ENCODE measurements at regions not wholly inside any gene's neighbourhood (a gene's known extent, or its start where the extent isn't known, plus 50 kb on each side); places are given as distances from the start of the nearest gene placed in this dataset.

DNA sequence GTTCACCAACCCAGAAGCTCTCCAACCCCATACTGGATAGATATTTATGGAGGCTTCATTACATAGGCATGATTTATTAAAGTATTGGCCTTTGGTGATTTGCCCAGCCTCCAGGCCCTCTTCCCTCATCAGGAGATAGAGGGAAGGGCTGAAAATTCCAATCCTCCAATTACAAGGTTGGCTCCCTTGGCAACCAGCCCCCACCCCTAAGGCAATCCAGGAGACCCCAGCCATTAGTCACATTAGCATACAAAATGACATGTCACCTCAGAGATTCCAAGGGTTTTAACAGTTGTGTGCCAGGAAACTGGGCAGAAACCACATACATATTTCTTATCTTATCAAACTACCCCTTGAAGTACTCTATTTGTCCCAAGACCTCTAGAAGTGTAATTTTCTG is 210.0 kb downstream of the HINT1 start:
- H3K4me3 ChIP-seq (ENCODE audit: low read length), result no peak overlapping the region
- no peak overlapping the region for H3K4me2 ChIP-seq (ENCODE audit: low read length)
- H4K20me1 ChIP-seq (ENCODE audit: insufficient read depth, low read length), result no peaks in the 10 kb centered on the region
- H2AFZ ChIP-seq (ENCODE audit: low read depth, low read length), result no peak overlapping the region
- H3K4me1 ChIP-seq (ENCODE audit: low read length), result no peaks in the 10 kb centered on the region
- no peaks in the 10 kb centered on the region for H3K27me3 ChIP-seq (ENCODE audit: low read depth, low read length)
- no peaks in the 10 kb centered on the region for H3K9me3 ChIP-seq (ENCODE audit: insufficient read depth, low read length)
- no peaks in the 10 kb centered on the region for H3K79me2 ChIP-seq (ENCODE audit: low read length)
- H3K27ac ChIP-seq (ENCODE audit: low read length), result no peak overlapping the region
- H3K36me3 ChIP-seq (replicated peaks; ENCODE audit: low read depth, low read length), result no peaks in the 10 kb centered on the region
- H3K9ac ChIP-seq (ENCODE audit: low read length), result no peak overlapping the region
- TF ChIP-seq, protein P1, sequence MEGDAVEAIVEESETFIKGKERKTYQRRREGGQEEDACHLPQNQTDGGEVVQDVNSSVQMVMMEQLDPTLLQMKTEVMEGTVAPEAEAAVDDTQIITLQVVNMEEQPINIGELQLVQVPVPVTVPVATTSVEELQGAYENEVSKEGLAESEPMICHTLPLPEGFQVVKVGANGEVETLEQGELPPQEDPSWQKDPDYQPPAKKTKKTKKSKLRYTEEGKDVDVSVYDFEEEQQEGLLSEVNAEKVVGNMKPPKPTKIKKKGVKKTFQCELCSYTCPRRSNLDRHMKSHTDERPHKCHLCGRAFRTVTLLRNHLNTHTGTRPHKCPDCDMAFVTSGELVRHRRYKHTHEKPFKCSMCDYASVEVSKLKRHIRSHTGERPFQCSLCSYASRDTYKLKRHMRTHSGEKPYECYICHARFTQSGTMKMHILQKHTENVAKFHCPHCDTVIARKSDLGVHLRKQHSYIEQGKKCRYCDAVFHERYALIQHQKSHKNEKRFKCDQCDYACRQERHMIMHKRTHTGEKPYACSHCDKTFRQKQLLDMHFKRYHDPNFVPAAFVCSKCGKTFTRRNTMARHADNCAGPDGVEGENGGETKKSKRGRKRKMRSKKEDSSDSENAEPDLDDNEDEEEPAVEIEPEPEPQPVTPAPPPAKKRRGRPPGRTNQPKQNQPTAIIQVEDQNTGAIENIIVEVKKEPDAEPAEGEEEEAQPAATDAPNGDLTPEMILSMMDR (IDR thresholded peaks at IDR 0.05; ENCODE audit: low read depth, low read length), result no peak
- no peak for TF ChIP-seq EZH2phosphoT487 (IDR thresholded peaks at IDR 0.05; ENCODE audit: low read depth)

DNA sequence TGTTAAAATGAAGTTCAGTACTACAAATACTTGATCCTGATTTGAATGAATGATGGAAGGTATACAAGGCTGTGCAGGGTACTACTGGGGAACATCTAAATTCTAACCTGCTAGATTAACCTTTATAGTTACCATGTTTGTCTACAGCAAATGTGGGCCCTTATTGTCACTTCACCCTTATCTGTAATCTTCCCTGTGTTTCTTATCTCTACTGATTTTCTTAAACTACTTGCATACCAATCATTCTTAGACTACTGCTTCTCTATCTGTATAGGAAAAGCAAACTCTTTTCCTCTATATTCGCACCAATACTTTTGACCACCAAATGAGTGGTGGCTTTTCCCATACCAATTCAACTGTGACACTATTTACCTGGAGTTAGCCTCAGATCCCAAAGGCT is 210.7 kb downstream of the HINT1 start:
- H3K9me3 ChIP-seq (ENCODE audit: insufficient read depth, low read length), result no peaks in the 10 kb centered on the region
- TF ChIP-seq, protein P1 (IDR thresholded peaks at IDR 0.05; ENCODE audit: low read depth, low read length), result no peak
- TF ChIP-seq EZH2phosphoT487 (IDR thresholded peaks at IDR 0.05; ENCODE audit: low read depth), result no peak
- H3K36me3 ChIP-seq (replicated peaks; ENCODE audit: low read depth, low read length), result no peaks in the 10 kb centered on the region
- H4K20me1 ChIP-seq (ENCODE audit: insufficient read depth, low read length), result no peaks in the 10 kb centered on the region
- H2AFZ ChIP-seq (ENCODE audit: low read depth, low read length), result no peak overlapping the region
- H3K9ac ChIP-seq (ENCODE audit: low read length), result no peak overlapping the region
- no peak overlapping the region for H3K4me3 ChIP-seq (ENCODE audit: low read length)
- no peak overlapping the region for H3K27ac ChIP-seq (ENCODE audit: low read length)
- no peak overlapping the region for H3K4me2 ChIP-seq (ENCODE audit: low read length)
- H3K27me3 ChIP-seq (ENCODE audit: low read depth, low read length), result no peaks in the 10 kb centered on the region
- no peaks in the 10 kb centered on the region for H3K79me2 ChIP-seq (ENCODE audit: low read length)
- no peaks in the 10 kb centered on the region for H3K4me1 ChIP-seq (ENCODE audit: low read length)

DNA sequence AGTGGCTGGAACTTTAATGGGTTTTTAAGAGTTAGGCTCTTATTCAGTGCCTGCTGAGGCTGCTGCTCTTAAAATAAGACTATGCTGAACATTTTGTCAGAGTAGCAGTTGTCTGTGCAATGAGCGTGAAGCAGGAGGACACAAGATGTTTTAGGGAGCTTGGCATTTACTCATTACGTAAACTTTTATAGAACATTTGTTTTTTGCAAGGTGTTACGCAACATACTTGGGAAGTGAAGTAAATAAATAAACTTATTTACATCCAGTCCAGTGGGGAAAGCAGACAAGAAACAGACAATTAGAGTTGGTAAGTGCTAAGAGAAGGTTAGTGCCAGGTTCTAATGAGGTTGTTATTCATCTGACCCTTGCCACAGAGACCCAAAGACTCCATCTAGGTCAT is 226.0 kb downstream of the HINT1 start:
- Histone ChIP-seq H3K4me2 (ENCODE audit: low read length) (no peak overlapping the region), H2AFZ (ENCODE audit: low read depth, low read length) (no peak overlapping the region), H3K27ac (ENCODE audit: low read length) (no peak overlapping the region), H4K20me1 (ENCODE audit: insufficient read depth, low read length) (no peaks in the 10 kb centered on the region), H3K36me3 (replicated peaks; ENCODE audit: low read depth, low read length) (no peaks in the 10 kb centered on the region), H3K9ac (ENCODE audit: low read length) (no peak overlapping the region), H3K9me3 (ENCODE audit: insufficient read depth, low read length) (no peaks in the 10 kb centered on the region), H3K79me2 (ENCODE audit: low read length) (no peaks in the 10 kb centered on the region), H3K4me1 (ENCODE audit: low read length) (no peaks in the 10 kb centered on the region), H3K4me3 (ENCODE audit: low read length) (no peak overlapping the region), H3K27me3 (ENCODE audit: low read depth, low read length) (no peaks in the 10 kb centered on the region)
- TF ChIP-seq, protein P1 (IDR thresholded peaks at IDR 0.05; ENCODE audit: low read depth, low read length), result no peak
- TF ChIP-seq EZH2phosphoT487 (IDR thresholded peaks at IDR 0.05; ENCODE audit: low read depth), result no peak

DNA sequence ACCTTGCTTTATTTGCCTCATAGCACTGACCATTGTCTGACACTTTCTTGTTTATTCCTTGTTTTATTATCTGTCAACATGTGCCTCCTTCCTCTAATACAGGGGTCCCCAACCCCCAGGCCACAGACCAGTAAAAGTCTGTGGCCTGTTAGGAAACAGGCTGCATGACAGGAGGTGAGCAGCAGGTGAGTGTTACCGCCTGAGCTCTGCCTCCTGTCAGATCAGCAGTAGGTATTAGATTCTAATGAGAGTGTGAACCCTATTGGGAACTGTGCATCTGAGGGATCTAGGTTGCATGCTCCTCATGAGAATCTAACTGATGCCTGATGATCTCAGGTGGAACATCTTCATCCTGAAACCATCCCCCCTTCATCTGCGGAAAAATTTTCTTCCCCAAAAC is 228.0 kb downstream of the HINT1 start:
- Histone ChIP-seq H3K27ac (ENCODE audit: low read length) (no peak overlapping the region), H4K20me1 (ENCODE audit: insufficient read depth, low read length) (no peaks in the 10 kb centered on the region), H3K9me3 (ENCODE audit: insufficient read depth, low read length) (no peaks in the 10 kb centered on the region), H3K27me3 (ENCODE audit: low read depth, low read length) (no peaks in the 10 kb centered on the region), H2AFZ (ENCODE audit: low read depth, low read length) (no peak overlapping the region), H3K4me2 (ENCODE audit: low read length) (no peak overlapping the region), H3K4me3 (ENCODE audit: low read length) (no peak overlapping the region), H3K36me3 (replicated peaks; ENCODE audit: low read depth, low read length) (no peaks in the 10 kb centered on the region), H3K9ac (ENCODE audit: low read length) (no peak overlapping the region), H3K4me1 (ENCODE audit: low read length) (no peaks in the 10 kb centered on the region), H3K79me2 (ENCODE audit: low read length) (no peaks in the 10 kb centered on the region)
- TF ChIP-seq EZH2phosphoT487 (IDR thresholded peaks at IDR 0.05; ENCODE audit: low read depth), result no peak
- TF ChIP-seq, protein P1 (IDR thresholded peaks at IDR 0.05; ENCODE audit: low read depth, low read length), result no peak
